GM19395 (cell line): ENCODE measurements at regions not wholly inside any gene's neighbourhood (a gene's known extent, or its start where the extent isn't known, plus 50 kb on each side); places are given as distances from the start of the nearest gene placed in this dataset.
A peak's percentile ranks its signal among the peaks of the same experiment; 100 is the strongest.
"Not testable (repeated sequence)": the region's sequence is repeated elsewhere in the genome, so short reads cannot be mapped to it uniquely, and the experiment has no call there.

Source experiments
- ATAC-seq: cut with Tn5 transposase; IDR thresholded peaks from one replicate; pipeline ENCODE4 v1.9.1; 2021; ENCODE audit warnings: mild to moderate bottlenecking, moderate library complexity; ENCODE audit not compliant: unreplicated experiment

- not testable (repeated sequence) for ATAC-seq
Measured at GRCh38 chr15:83335542-83335941, 51.1 kb upstream of the BNC1 start.

GRCh38 chr15:83339396-83339795 is 54.9 kb upstream of the BNC1 start:
- ATAC-seq = no peak

- ATAC-seq = no peak
Measured at GRCh38 chr15:83340087-83340486, 55.6 kb upstream of the BNC1 start.

GRCh38 chr15:83346342-83346741 is 61.9 kb upstream of the BNC1 start:
- ATAC-seq = no peak

- ATAC-seq = no peak
Measured at GRCh38 chr15:83352119-83352518, 67.7 kb upstream of the BNC1 start.

GRCh38 chr15:83356501-83357399 is 72.3 kb upstream of the BNC1 start:
- no peak for ATAC-seq

GRCh38 chr15:83358972-83359564 is 74.6 kb upstream of the BNC1 start:
- no peak for ATAC-seq

- ATAC-seq = no peak
Measured at GRCh38 chr15:83362706-83363105, 78.2 kb upstream of the BNC1 start.

- ATAC-seq = no peak
Measured at GRCh38 chr15:83364501-83364900, 80.0 kb upstream of the BNC1 start.

GRCh38 chr15:83365370-83365938 is 81.0 kb upstream of the BNC1 start:
- ATAC-seq = no peak

- ATAC-seq = no peak
Measured at GRCh38 chr15:83372434-83372891, 74.7 kb upstream of the SH3GL3 start.

- ATAC-seq = no peak
Measured at GRCh38 chr15:83378921-83379578, 68.1 kb upstream of the SH3GL3 start.

GRCh38 chr15:83379579-83379959 is 67.6 kb upstream of the SH3GL3 start:
- ATAC-seq = no peak

GRCh38 chr15:83380059-83380458 is 67.1 kb upstream of the SH3GL3 start:
- ATAC-seq = no peak

- peak; percentile 87 for ATAC-seq
Measured at GRCh38 chr15:83380682-83381081, 66.5 kb upstream of the SH3GL3 start.

GRCh38 chr15:83383608-83384139 is 63.5 kb upstream of the SH3GL3 start:
- ATAC-seq = not testable (repeated sequence)

- no peak for ATAC-seq
Measured at GRCh38 chr15:83396101-83396500, 51.0 kb upstream of the SH3GL3 start.
